Esophagus muscularis mucosa (tissue), 3 donors: ENCODE measurements at regions not wholly inside any gene's neighbourhood (a gene's known extent, or its start where the extent isn't known, plus 50 kb on each side); places are given as distances from the start of the nearest gene placed in this dataset.

Experiments used
- CTCF ChIP-seq, 3 experiments: fragments of 200-600 bp in 2 of 3; fragments of 450-650 bp in 1 of 3; sonication (generic) in 2 of 3; IDR thresholded peaks; one replicate each; pipeline ENCODE4 v1.5.1; 2017 to 2019; ENCODE audit warnings: antibody characterized with exemption in 3 of 3, mild to moderate bottlenecking in 2 of 3, moderate library complexity in 1 of 3
- POLR2A ChIP-seq: fragments of 450-650 bp; IDR thresholded peaks from one replicate; pipeline ENCODE4 v1.6.1; 2017; ENCODE audit warnings: antibody characterized with exemption, moderate library complexity, mild to moderate bottlenecking, low read depth
- POLR2AphosphoS5 ChIP-seq, 2 donors: sonication (generic); formaldehyde crosslinking; IDR thresholded peaks; one replicate each; pipeline ENCODE4 v1.6.1; 2017; ENCODE audit warnings: antibody characterized with exemption in 2 of 2

GRCh38 chr3:111302063-111302462 is 230.4 kb downstream of the NECTIN3 start:
- TF ChIP-seq CTCF (IDR thresholded peaks at IDR 0.05): no peak
- no peak for TF ChIP-seq POLR2A
- no peak for TF ChIP-seq POLR2AphosphoS5 (IDR thresholded peaks at IDR 0.05)
